HG02623 (cell line): ENCODE measurements at regions not wholly inside any gene's neighbourhood (a gene's known extent, or its start where the extent isn't known, plus 50 kb on each side); places are given as distances from the start of the nearest gene placed in this dataset.
"Not testable (repeated sequence)": the region's sequence is repeated elsewhere in the genome, so short reads cannot be mapped to it uniquely, and the experiment has no call there.

Source experiments
- ATAC-seq: cut with Tn5 transposase; IDR thresholded peaks from one replicate; pipeline ENCODE4 v1.9.1; 2021; ENCODE audit warnings: moderate library complexity; ENCODE audit not compliant: unreplicated experiment

GRCh38 chrY:19541475-19542306 lies 202.8 kb downstream of the KDM5D start:
- peak; percentile 93 for ATAC-seq

GRCh38 chrY:19535697-19536096 lies 208.8 kb downstream of the KDM5D start:
- ATAC-seq = not testable (repeated sequence)

DNA sequence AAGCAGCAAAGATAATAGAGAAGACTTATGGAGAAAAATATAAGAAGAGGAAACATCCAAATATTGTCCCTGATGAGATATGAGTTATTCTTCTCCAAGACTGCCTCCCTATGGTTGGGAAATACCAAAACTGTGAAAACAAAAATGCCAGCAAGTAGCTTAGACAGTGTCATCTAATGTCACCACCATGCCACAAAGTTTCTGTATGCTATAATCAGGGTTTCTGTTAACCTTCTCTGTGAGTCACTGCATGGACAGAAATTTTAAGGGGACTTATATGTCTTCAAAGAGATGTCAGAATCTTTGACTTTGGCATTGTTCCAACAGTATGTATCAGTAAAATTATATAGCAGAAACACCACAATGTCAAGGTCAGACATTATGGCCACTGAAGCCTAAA lies 222.6 kb downstream of the KDM5D start:
- ATAC-seq = no peak

DNA sequence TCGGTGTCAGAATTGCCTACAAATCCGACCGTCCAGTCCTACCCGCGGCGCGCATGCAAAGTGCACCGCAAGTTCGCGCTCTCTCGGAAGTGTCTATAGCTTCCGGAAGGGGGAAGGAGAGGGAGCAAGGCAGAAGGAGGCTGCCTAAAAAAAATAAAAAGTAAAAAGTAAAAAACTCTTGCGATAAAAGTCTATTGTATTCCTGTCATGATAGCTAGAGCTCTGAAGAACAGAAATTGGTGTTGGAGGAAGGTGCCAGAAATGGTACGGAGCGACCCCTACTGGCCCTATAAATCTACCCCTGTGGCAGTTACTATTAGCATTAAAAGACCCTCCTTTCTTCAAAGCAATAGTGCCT lies 241.5 kb downstream of the KDM5D start:
- ATAC-seq = no peak

GRCh38 chrY:19502169-19503091 lies 242.1 kb downstream of the KDM5D start:
- no peak for ATAC-seq

DNA sequence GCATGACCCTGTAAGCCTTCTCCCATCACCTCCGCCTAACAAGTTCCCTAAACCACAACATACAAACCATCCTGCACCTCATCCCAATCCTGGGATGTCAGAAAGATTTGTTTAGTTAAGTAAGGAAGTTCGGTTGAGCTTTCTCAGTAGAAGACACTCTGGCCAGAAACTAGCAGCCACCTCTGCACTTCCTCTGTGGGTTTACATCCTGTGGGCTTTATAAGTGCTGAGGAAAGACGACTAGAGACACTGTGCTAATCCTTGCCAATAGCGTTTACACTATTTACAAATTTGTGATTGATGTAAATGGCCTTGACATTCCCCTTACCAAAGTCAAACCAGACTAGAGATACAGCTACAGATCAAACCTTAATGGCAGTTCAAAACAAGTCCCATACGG lies 246.0 kb downstream of the KDM5D start:
- ATAC-seq = peak; percentile 50

- ATAC-seq = no peak
Observed at GRCh38 chrY:19487494-19487893, 257.0 kb downstream of the KDM5D start.

- no peak for ATAC-seq
Observed at GRCh38 chrY:19484997-19485396, 259.5 kb downstream of the KDM5D start.

DNA sequence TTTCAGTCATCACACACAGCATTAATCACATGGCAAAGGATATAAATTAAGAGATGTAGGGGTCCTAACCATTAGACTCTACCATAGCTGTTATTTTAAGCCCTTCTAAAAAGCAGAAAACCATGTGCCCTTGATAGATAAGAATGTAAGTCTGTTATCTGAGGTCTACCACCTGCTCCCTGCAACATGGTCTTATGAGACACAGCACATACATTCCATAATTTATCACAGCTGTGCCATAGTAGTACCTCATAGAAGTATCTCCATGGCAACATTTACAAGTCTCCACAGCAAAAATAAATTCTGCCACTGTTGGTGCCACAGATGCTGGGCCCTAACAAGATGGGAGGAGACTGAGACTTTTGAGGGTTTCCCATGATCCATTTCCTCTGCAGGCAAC lies 265.4 kb downstream of the KDM5D start:
- no peak for ATAC-seq

- ATAC-seq = no peak
Observed at GRCh38 chrY:19477959-19478358, 266.6 kb downstream of the KDM5D start.

DNA sequence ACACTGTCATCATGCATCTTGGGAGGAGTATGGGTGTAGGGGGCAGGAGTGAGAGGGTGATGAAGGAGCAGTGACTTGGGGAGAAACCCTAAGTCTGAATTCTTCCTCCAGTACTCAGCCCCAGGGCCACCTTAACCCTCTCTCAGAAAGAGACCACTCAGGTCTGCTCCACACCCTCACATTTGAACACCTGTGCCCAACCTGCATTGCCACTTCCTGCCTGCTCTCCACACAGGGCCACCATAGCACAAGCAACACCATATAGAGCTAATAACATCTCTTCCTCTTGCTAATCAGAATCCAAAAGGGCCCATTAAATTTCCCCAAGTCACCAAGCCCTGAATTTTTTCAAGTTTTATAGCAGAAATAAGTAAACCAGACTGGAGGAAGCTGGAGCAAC lies 278.7 kb downstream of the KDM5D start:
- no peak for ATAC-seq

DNA sequence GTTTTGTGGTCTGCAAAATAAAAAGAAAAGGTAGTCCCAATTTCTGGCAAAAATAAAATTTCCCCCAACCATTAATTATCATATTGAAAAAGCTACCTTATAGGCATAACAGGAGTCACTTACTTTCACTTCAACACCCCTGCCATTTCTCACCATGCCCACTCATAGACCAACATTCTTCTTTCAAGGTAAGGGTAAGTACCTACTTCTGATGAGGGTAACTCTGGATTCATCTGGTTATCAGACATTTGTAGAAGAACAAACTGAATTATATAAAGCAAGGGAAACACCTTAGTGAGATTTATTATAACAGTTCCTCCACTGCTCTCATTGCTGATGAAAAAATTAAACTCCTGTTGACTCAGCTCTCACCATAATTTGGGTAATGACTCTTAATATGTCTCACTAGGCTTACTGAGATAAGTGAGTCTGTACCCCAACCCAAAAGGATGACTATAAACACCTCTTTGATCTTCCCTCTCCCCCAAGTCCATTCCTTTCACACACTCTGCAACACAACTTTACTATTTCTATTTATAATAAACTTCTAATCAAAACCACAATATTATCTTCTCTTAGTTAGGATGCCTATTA lies 287.6 kb downstream of the KDM5D start:
- ATAC-seq = no peak

DNA sequence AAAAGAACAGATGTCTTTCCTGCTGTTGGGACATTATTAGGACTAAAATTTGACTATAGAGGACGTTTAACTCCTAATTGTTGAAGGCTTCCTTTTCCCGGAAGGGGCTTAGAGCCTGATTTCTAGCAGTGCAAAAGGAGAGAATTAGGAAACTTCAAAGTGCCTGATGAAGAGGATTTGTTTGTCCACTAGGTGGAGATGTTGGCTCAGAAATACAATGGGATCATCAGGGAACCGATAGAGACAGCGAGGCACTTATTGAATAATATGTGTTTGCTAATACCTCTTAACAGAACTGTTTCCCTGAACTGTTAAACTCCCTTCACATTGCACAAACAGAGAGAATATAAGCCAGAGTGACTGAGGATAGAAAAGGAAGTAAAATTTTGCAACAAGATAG lies 311.5 kb downstream of the KDM5D start:
- ATAC-seq = peak; percentile 66

DNA sequence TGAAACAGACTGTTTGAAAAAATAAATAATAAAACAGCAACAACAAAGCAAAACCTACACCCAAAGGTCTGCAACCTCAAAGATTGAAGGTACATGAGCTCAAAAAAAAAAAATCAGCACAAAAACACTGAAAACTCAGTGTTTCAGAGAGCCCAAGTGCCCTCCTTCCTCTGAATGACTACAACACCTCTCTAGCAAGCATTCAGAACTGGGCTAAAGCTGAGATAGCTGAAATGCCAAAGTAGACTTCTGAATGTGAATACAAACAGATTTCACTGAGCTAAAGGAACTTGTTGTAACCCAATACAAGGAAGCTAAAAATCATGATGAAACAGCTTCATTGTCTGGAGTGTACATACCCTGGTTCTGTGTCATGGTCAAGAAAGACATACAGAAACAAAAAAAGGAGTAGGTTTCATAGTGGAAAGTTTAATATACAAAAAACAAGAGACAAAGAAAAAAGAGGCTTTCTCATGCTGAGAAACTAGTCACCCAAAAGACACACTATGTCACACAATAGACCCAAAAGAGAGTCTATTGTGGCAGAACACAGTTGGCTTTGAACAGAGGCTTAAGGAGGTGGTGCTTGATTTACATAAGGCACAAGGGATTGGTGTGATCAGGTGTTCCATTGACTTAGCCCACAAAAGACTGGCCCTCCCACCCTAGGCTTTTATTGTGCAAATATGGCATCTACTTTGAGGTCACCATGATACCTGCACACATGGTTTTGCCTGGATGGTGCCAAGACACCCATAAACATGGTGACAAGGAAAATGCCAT lies 316.6 kb downstream of the KDM5D start:
- ATAC-seq = no peak

DNA sequence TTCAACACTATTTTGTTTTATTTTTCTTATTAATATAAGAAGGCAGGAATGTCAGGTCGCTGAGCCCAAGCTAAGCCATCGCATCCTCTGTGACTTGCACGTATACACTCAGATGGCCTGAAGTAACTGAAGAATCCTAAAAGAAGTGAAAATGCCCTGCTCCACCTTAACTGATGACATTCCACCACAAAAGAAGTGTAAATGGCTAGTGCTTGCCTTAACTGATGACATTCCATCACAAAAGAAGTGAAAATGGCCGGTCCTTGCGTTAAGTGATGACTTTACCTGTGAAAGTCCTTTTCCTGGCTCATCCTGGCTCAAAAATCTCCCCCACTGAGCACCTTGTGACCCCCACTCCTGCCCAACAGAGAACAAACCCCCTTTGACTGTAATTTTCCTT lies 317.3 kb downstream of the KDM5D start:
- not testable (repeated sequence) for ATAC-seq

DNA sequence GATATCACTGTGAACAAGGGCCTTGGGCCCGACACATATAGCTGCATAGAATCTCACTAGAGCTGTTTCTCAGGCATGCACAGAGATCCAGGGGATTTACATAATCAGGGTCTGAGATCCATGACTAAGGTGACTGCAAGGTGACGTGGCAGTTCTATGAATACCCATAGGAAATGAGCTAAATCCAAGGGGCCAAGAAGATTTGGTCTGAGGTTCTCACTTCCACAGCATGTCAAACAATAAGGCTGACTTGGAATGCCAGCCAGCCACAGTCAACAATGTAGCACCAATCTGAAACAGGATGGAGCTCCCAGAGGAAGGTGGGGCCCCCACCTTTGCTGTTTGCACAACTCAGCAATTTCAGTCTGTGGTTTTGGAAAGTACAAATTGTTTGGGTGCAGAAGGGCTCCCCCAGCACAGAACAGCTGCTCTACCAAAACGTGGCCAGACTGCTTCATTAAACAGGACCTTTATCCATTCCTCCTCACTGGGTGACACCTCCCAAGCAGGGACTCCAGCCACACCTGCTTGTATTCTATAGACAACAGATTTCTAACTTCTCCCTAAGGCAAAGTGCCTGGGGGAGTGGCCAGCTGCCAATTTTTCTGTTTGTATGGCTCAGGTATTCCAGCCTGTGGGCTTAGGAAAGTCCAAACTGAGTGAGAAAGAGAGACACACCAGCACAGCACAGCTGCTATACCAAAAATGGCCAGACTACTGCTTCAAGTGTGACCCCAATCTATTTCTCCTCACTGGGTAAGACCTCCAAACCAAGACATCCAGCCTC lies 333.4 kb downstream of the KDM5D start:
- no peak for ATAC-seq

DNA sequence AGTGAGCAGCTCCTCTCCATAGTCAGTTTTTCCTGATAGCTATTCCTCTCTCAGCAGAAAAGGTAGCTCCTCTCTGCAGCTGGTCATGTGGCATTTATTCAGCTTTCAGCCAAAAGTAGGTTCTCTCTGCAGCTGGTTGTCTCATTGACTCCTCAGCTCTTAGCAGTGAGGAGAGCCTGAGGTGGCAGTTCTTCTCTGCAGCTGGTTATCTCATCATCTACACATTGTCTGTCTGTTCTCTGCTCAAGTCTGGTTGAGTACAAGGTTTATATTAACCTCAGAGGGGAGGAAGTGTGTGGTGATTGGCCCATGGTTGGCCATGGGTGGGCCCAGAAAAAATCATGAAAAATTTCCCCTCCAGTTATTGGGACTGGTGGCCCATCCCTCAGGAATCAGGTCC lies 338.3 kb downstream of the KDM5D start:
- no peak for ATAC-seq

- ATAC-seq = no peak
Observed at GRCh38 chrY:19405598-19405997, 338.9 kb downstream of the KDM5D start.

GRCh38 chrY:19392876-19393275 lies 351.6 kb downstream of the KDM5D start:
- no peak for ATAC-seq

GRCh38 chrY:19391922-19392321 lies 352.6 kb downstream of the KDM5D start:
- ATAC-seq = no peak
